KMS-11 (cell line): ENCODE measurements at regions not wholly inside any gene's neighbourhood (a gene's known extent, or its start where the extent isn't known, plus 50 kb on each side); places are given as distances from the start of the nearest gene placed in this dataset.

ENCODE experiments used
- H2AFZ ChIP-seq: fragments of 200-600 bp; sonication (generic); 2 replicates; pipeline ENCODE4 v1.6.1; 2016; ENCODE audit warnings: antibody characterized with exemption, mixed run types, low read depth
- H3K27ac ChIP-seq: fragments of 200-600 bp; sonication (generic); 2 replicates; pipeline ENCODE4 v1.6.1; 2016; ENCODE audit warnings: mild to moderate bottlenecking, mixed run types
- H3K27me3 ChIP-seq: fragments of 200-600 bp; sonication (generic); 2 replicates; pipeline ENCODE4 v1.6.1; 2017; ENCODE audit warnings: mild to moderate bottlenecking, low read depth, mixed run types, moderate library complexity; ENCODE audit not compliant: insufficient read depth
- H3K36me3 ChIP-seq: fragments of 200-600 bp; sonication (generic); 2 replicates; pipeline ENCODE4 v1.6.1; 2017; ENCODE audit warnings: mild to moderate bottlenecking, mixed run types; ENCODE audit not compliant: insufficient read depth
- H3K4me1 ChIP-seq: fragments of 200-600 bp; sonication (generic); 2 replicates; pipeline ENCODE4 v1.6.1; 2016; ENCODE audit warnings: mild to moderate bottlenecking, low read depth, mixed run types; ENCODE audit not compliant: poor library complexity, severe bottlenecking
- H3K4me2 ChIP-seq: fragments of 200-600 bp; sonication (generic); 2 replicates; pipeline ENCODE4 v1.7.0; 2016; ENCODE audit warnings: mild to moderate bottlenecking, mixed run types
- H3K4me3 ChIP-seq: fragments of 200-600 bp; sonication (generic); IDR thresholded peaks from 2 replicates; pipeline ENCODE4 v1.6.1; 2017; ENCODE audit warnings: low read depth, low read length, mixed read lengths; ENCODE audit not compliant: insufficient read depth
- H3K79me2 ChIP-seq: fragments of 200-600 bp; sonication (generic); 2 replicates; pipeline ENCODE4 v1.6.1; 2016; ENCODE audit warnings: low read depth, mixed run types; ENCODE audit not compliant: insufficient read depth
- H3K9ac ChIP-seq: fragments of 200-600 bp; sonication (generic); 2 replicates; pipeline ENCODE4 v1.6.1; 2016; ENCODE audit warnings: mild to moderate bottlenecking, mixed run types
- H4K20me1 ChIP-seq: fragments of 200-600 bp; sonication (generic); 2 replicates; pipeline ENCODE4 v1.6.1; 2016; ENCODE audit warnings: mild to moderate bottlenecking, mixed run types; ENCODE audit not compliant: insufficient read depth
- TF ChIP-seq, protein P1 (sequence below): fragments of 200-600 bp; sonication (generic); conservative IDR thresholded peaks from 2 replicates; pipeline ENCODE4 v1.6.1; 2017; ENCODE audit warnings: low read depth, mild to moderate bottlenecking, antibody characterized with exemption, low read length, moderate library complexity, mixed read lengths

DNA sequence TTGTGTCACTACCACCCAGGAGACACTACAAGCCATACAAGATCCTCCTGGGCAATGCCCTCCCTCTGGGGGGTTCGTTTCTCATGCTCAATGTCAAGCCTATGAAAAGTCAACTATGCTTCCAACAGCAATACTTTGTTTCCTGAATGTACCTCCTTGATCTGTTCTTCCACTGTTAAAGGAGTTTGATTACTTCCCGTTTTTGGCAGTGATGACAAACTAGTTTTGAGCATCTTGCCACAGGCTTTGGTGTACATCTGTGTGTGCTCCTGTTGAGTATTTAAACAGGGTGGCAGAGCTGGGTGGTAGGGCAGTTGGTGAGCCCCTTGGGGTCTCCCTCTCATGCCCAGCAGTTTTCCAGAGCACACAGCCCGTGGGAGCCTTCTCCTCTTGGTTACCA lies 81.4 kb downstream of the IL12A start:
- Histone ChIP-seq H3K4me3 (no peak overlapping the region), H3K79me2 (no peaks in the 10 kb centered on the region), H3K36me3 (no peaks in the 10 kb centered on the region), H3K4me1 (no peaks in the 10 kb centered on the region), H4K20me1 (no peaks in the 10 kb centered on the region), H2AFZ (no peak overlapping the region), H3K27ac (no peak overlapping the region), H3K27me3 (no peaks in the 10 kb centered on the region), H3K4me2 (no peak overlapping the region), H3K9ac (no peak overlapping the region)
- TF ChIP-seq, protein P1, sequence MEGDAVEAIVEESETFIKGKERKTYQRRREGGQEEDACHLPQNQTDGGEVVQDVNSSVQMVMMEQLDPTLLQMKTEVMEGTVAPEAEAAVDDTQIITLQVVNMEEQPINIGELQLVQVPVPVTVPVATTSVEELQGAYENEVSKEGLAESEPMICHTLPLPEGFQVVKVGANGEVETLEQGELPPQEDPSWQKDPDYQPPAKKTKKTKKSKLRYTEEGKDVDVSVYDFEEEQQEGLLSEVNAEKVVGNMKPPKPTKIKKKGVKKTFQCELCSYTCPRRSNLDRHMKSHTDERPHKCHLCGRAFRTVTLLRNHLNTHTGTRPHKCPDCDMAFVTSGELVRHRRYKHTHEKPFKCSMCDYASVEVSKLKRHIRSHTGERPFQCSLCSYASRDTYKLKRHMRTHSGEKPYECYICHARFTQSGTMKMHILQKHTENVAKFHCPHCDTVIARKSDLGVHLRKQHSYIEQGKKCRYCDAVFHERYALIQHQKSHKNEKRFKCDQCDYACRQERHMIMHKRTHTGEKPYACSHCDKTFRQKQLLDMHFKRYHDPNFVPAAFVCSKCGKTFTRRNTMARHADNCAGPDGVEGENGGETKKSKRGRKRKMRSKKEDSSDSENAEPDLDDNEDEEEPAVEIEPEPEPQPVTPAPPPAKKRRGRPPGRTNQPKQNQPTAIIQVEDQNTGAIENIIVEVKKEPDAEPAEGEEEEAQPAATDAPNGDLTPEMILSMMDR: no peak

DNA sequence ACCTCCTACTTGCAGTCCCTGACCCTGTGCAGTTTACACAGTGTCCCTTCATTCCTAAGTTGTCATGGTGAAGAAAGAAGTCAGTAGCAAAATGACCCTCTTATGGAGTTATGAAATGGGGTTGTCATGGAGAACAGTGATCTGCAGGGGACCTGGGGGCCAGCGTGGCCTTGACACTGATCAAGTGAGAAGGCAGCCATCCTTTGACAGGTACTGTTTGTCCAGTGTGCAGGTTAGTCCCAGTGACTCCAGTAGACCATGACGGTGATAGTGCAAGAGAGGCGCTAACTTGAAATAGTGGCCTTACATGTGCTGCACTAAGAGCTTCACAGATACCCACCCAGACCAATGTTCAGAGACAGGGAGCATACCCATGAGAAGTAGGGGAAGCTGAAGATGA lies 87.9 kb downstream of the IL12A start:
- no peak overlapping the region for H3K27ac ChIP-seq
- H3K9ac ChIP-seq: no peak overlapping the region
- no peak overlapping the region for H3K4me2 ChIP-seq
- H3K4me3 ChIP-seq: no peak overlapping the region
- H3K79me2 ChIP-seq: no peaks in the 10 kb centered on the region
- no peaks in the 10 kb centered on the region for H3K36me3 ChIP-seq
- TF ChIP-seq, protein P1: no peak
- no peaks in the 10 kb centered on the region for H3K4me1 ChIP-seq
- H3K27me3 ChIP-seq: no peaks in the 10 kb centered on the region
- no peaks in the 10 kb centered on the region for H4K20me1 ChIP-seq
- no peak overlapping the region for H2AFZ ChIP-seq

- no peaks in the 10 kb centered on the region for H4K20me1 ChIP-seq
- H3K27me3 ChIP-seq: no peaks in the 10 kb centered on the region
- TF ChIP-seq, protein P1: no peak
- no peak overlapping the region for H3K9ac ChIP-seq
- no peak overlapping the region for H2AFZ ChIP-seq
- no peak overlapping the region for H3K4me2 ChIP-seq
- no peaks in the 10 kb centered on the region for H3K36me3 ChIP-seq
- no peaks in the 10 kb centered on the region for H3K79me2 ChIP-seq
- H3K4me3 ChIP-seq: no peak overlapping the region
- no peak overlapping the region for H3K27ac ChIP-seq
- H3K4me1 ChIP-seq: no peaks in the 10 kb centered on the region
Measured at GRCh38 chr3:160078533-160078932, 89.9 kb downstream of the IL12A start.

DNA sequence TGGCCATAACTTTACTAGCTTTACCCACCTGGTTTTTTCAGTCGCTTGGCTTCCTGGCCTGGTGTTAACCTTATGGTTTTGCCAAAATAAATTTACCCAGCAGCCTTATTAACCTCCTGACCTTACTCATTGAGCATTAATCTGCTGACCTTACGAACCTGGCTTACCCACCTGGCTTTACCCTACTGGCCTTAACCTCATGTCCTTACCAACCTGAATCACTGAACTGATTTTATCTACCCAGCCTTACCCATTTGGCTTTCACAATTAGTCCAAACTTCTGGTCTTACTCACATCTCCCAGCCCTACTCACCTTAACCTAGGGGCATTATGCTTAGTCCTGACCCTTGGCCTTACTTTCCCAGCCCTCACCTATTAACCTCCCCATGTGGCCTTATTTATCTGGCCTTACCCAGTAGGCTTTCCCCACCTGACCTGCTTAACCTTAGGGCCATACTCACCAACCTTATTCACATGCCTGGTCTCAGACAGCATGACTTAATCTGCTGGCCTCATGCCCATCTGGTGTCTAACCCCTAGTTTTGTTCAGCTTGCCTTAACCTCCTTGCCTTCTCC lies 93.4 kb downstream of the IL12A start:
- Histone ChIP-seq H2AFZ (no peak overlapping the region), H3K4me2 (no peak overlapping the region)

More for the DNA sequence above, 93.4 kb downstream of the IL12A start:
- TF ChIP-seq, protein P1: no peak
- Histone ChIP-seq H3K4me1 (no peaks in the 10 kb centered on the region), H3K9ac (no peak overlapping the region), H3K27me3 (no peaks in the 10 kb centered on the region), H3K4me3 (no peak overlapping the region), H3K27ac (no peak overlapping the region), H4K20me1 (no peaks in the 10 kb centered on the region), H3K36me3 (no peaks in the 10 kb centered on the region), H3K79me2 (no peaks in the 10 kb centered on the region)
